ENCODE measurements at regions not wholly inside any gene's neighbourhood (a gene's known extent, or its start where the extent isn't known, plus 50 kb on each side); places are given as distances from the start of the nearest gene placed in this dataset.

- no peak for DNase-seq (ENCODE audit: low spot score)
These were observed 56.1 kb upstream of the RNF152 start for GRCh38 chr18:61948846-61949438.

- DNase-seq (ENCODE audit: low spot score), result no peak
These were observed 55.5 kb upstream of the RNF152 start for GRCh38 chr18:61948281-61948741.

GRCh38 chr18:61946449-61946848 lies 53.6 kb upstream of the RNF152 start:
- DNase-seq (ENCODE audit: low spot score), result peak; percentile 52

GRCh38 chr18:61943175-61943964 lies 50.6 kb upstream of the RNF152 start:
- no peak for DNase-seq (ENCODE audit: low spot score)
